ENCODE measurements at regions not wholly inside any gene's neighbourhood (a gene's known extent, or its start where the extent isn't known, plus 50 kb on each side); places are given as distances from the start of the nearest gene placed in this dataset.

DNA sequence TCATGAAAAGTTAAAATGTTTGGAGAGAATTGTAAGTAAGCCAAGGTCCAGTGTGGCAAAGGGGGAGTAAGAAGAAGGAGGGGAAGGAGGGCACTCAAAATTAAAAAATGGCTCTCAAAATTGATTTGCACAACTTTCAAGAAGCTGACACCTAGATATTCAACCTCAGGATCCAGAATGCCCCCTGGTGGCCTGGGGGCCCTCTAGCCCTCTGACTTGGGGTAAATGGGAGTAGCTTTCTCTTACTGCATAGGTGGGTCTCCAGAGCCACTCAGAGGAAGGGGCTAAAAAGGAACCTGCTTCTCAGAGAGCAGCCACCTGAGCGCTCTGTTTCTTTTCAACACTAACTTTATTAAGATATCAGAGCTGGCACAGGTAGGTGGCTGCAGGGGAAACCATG is 968.5 kb downstream of the BCL11A start:
- TF ChIP-seq, protein P1, sequence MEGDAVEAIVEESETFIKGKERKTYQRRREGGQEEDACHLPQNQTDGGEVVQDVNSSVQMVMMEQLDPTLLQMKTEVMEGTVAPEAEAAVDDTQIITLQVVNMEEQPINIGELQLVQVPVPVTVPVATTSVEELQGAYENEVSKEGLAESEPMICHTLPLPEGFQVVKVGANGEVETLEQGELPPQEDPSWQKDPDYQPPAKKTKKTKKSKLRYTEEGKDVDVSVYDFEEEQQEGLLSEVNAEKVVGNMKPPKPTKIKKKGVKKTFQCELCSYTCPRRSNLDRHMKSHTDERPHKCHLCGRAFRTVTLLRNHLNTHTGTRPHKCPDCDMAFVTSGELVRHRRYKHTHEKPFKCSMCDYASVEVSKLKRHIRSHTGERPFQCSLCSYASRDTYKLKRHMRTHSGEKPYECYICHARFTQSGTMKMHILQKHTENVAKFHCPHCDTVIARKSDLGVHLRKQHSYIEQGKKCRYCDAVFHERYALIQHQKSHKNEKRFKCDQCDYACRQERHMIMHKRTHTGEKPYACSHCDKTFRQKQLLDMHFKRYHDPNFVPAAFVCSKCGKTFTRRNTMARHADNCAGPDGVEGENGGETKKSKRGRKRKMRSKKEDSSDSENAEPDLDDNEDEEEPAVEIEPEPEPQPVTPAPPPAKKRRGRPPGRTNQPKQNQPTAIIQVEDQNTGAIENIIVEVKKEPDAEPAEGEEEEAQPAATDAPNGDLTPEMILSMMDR (IDR thresholded peaks at IDR 0.05): no peak
- TF ChIP-seq POLR2A (IDR thresholded peaks at IDR 0.05): no peak
- TF ChIP-seq EP300 (IDR thresholded peaks at IDR 0.05): no peak
